Fibroblast of villous mesenchyme (primary cell): ENCODE measurements at regions not wholly inside any gene's neighbourhood (a gene's known extent, or its start where the extent isn't known, plus 50 kb on each side); places are given as distances from the start of the nearest gene placed in this dataset.

Source experiments
- DNase-seq: peaks from one replicate; pipeline ENCODE4 v3.0.0-alpha.2; 2010; ENCODE audit warnings: low read depth
- H3K4me3 ChIP-seq: 2 replicates; pipeline ENCODE4 v1.5.1; 2011; ENCODE audit warnings: low read depth, mild to moderate bottlenecking, low read length
- CTCF ChIP-seq: IDR thresholded peaks from 2 replicates; pipeline ENCODE4 v1.5.1; 2012; ENCODE audit warnings: low read depth, mild to moderate bottlenecking, low read length; ENCODE audit not compliant: insufficient read depth

GRCh38 chr14:78104160-78104559 lies 66.0 kb upstream of the NRXN3 start:
- no peak for DNase-seq
- no peak for TF ChIP-seq CTCF
- H3K4me3 ChIP-seq: no peak overlapping the region

- no peak for TF ChIP-seq CTCF
- DNase-seq: no peak
- no peak overlapping the region for H3K4me3 ChIP-seq
Measured at GRCh38 chr14:78104655-78105054, 65.5 kb upstream of the NRXN3 start.

GRCh38 chr14:78106381-78106780 lies 63.8 kb upstream of the NRXN3 start:
- no peak for TF ChIP-seq CTCF
- H3K4me3 ChIP-seq: no peak overlapping the region

GRCh38 chr14:78107166-78107565 lies 63.0 kb upstream of the NRXN3 start:
- DNase-seq: no peak
- H3K4me3 ChIP-seq: no peak overlapping the region
- TF ChIP-seq CTCF: no peak

More at GRCh38 chr14:78106381-78106780, 63.8 kb upstream of the NRXN3 start:
- no peak for DNase-seq

- H3K4me3 ChIP-seq: no peak overlapping the region
- TF ChIP-seq CTCF: no peak
- no peak for DNase-seq
Measured at GRCh38 chr14:78119440-78119839, 50.7 kb upstream of the NRXN3 start.
